Astrocyte (in vitro differentiated cells and primary cell): ENCODE measurements at regions not wholly inside any gene's neighbourhood (a gene's known extent, or its start where the extent isn't known, plus 50 kb on each side); places are given as distances from the start of the nearest gene placed in this dataset.

Experiments used
- DNase-seq: peaks from one replicate; pipeline ENCODE4 v3.0.0-alpha.2; 2010; ENCODE audit warnings: low read depth
- FAIRE-seq: peaks from 2 replicates; lab custom pipeline; 2011; peaks lifted over from hg19 to GRCh38; lab: Jason Lieb, UNC
- H2AFZ ChIP-seq: 2 replicates; pipeline ENCODE4 v1.6.0; 2012; ENCODE audit warnings: low read depth, low read length, inconsistent platforms
- H3K27ac ChIP-seq: 2 replicates; pipeline ENCODE4 v1.5.1; 2011; ENCODE audit warnings: low read depth, low read length, inconsistent platforms
- H3K27me3 ChIP-seq: 2 replicates; pipeline ENCODE4 v1.6.0; 2011; ENCODE audit warnings: low read length, inconsistent platforms; ENCODE audit not compliant: insufficient read depth
- H3K36me3 ChIP-seq: 2 replicates; pipeline ENCODE4 v1.5.1; 2011; ENCODE audit warnings: low read length, inconsistent platforms; ENCODE audit not compliant: insufficient read depth
- H3K4me1 ChIP-seq: 2 replicates; pipeline ENCODE4 v1.5.1; 2011; ENCODE audit warnings: low read length, inconsistent platforms; ENCODE audit not compliant: insufficient read depth
- H3K4me2 ChIP-seq: 2 replicates; pipeline ENCODE4 v1.6.0; 2012; ENCODE audit warnings: low read length, inconsistent platforms
- H3K4me3 ChIP-seq: 2 replicates; pipeline ENCODE4 v1.5.1; 2011; ENCODE audit warnings: low read depth, mild to moderate bottlenecking, low read length, inconsistent platforms; ENCODE audit not compliant: insufficient read depth
- H3K79me2 ChIP-seq: 2 replicates; pipeline ENCODE4 v1.6.0; 2012; ENCODE audit warnings: mild to moderate bottlenecking, low read length, inconsistent platforms; ENCODE audit not compliant: insufficient read depth
- H3K9ac ChIP-seq: 2 replicates; pipeline ENCODE4 v1.6.0; 2012; ENCODE audit warnings: mild to moderate bottlenecking, low read length, inconsistent platforms
- H3K9me3 ChIP-seq: 2 replicates; pipeline ENCODE4 v1.5.1; 2012; ENCODE audit warnings: low read depth, mild to moderate bottlenecking, low read length, inconsistent platforms; ENCODE audit not compliant: insufficient read depth
- H4K20me1 ChIP-seq: 2 replicates; pipeline ENCODE4 v1.6.0; 2012; ENCODE audit warnings: low read length, inconsistent platforms; ENCODE audit not compliant: insufficient read depth
- H3K27ac Mint-ChIP-seq: one replicate; pipeline ENCODE4 v1.8.0; 2021; ENCODE audit warnings: mild to moderate bottlenecking, mixed read lengths; ENCODE audit not compliant: unreplicated experiment
- H3K27me3 Mint-ChIP-seq: one replicate; pipeline ENCODE4 v1.8.0; 2021; ENCODE audit warnings: low read depth, mixed read lengths; ENCODE audit not compliant: unreplicated experiment
- H3K36me3 Mint-ChIP-seq: one replicate; pipeline ENCODE4 v1.8.0; 2021; ENCODE audit warnings: low read depth, mixed read lengths; ENCODE audit not compliant: unreplicated experiment
- H3K4me1 Mint-ChIP-seq: one replicate; pipeline ENCODE4 v1.8.0; 2021; ENCODE audit warnings: low read depth, mixed read lengths; ENCODE audit not compliant: unreplicated experiment
- H3K4me3 Mint-ChIP-seq: one replicate; pipeline ENCODE4 v1.8.0; 2021; ENCODE audit warnings: mild to moderate bottlenecking, moderate library complexity, mixed read lengths; ENCODE audit not compliant: unreplicated experiment
- H3K9me3 Mint-ChIP-seq: one replicate; pipeline ENCODE4 v1.8.0; 2021; ENCODE audit warnings: mild to moderate bottlenecking, mixed read lengths; ENCODE audit not compliant: unreplicated experiment
- EZH2 ChIP-seq: IDR thresholded peaks from 2 replicates; pipeline ENCODE4 v1.6.1; 2012; ENCODE audit warnings: mild to moderate bottlenecking, low read length, inconsistent platforms; ENCODE audit not compliant: insufficient read depth
- TF ChIP-seq, protein P1 (sequence below): IDR thresholded peaks from 2 replicates; pipeline ENCODE4 v1.5.1; 2011; ENCODE audit warnings: low read depth, mild to moderate bottlenecking, inconsistent platforms, low read length, moderate library complexity; ENCODE audit not compliant: insufficient read depth

- Mint-ChIP-seq H3K27me3 (no peaks in the 10 kb centered on the region), H3K4me1 (peaks cover 23% of the 10 kb centered on the region), H3K9me3 (peaks cover 2% of the 10 kb centered on the region), H3K4me3 (no peak overlapping the region), H3K27ac (no peak overlapping the region), H3K36me3 (peaks cover 2% of the 10 kb centered on the region)
- DNase-seq (no peak), FAIRE-seq (no peak)
- Histone ChIP-seq H3K27me3 (no peaks in the 10 kb centered on the region), H2AFZ (no peak overlapping the region), H3K4me1 (peaks cover 31% of the 10 kb centered on the region), H3K79me2 (no peaks in the 10 kb centered on the region), H4K20me1 (no peaks in the 10 kb centered on the region), H3K36me3 (no peaks in the 10 kb centered on the region), H3K4me3 (no peak overlapping the region), H3K4me2 (no peak overlapping the region), H3K9me3 (no peaks in the 10 kb centered on the region), H3K9ac (no peak overlapping the region), H3K27ac (peak overlapping the region; percentile 15)
- TF ChIP-seq EZH2 = no peak
- TF ChIP-seq, protein P1, sequence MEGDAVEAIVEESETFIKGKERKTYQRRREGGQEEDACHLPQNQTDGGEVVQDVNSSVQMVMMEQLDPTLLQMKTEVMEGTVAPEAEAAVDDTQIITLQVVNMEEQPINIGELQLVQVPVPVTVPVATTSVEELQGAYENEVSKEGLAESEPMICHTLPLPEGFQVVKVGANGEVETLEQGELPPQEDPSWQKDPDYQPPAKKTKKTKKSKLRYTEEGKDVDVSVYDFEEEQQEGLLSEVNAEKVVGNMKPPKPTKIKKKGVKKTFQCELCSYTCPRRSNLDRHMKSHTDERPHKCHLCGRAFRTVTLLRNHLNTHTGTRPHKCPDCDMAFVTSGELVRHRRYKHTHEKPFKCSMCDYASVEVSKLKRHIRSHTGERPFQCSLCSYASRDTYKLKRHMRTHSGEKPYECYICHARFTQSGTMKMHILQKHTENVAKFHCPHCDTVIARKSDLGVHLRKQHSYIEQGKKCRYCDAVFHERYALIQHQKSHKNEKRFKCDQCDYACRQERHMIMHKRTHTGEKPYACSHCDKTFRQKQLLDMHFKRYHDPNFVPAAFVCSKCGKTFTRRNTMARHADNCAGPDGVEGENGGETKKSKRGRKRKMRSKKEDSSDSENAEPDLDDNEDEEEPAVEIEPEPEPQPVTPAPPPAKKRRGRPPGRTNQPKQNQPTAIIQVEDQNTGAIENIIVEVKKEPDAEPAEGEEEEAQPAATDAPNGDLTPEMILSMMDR = no peak
These were observed 165.2 kb downstream of the MREG start for GRCh38 chr2:215848146-215848545.

- no peak overlapping the region for H3K27ac Mint-ChIP-seq
- no peak for FAIRE-seq
These were observed 165.6 kb downstream of the MREG start for GRCh38 chr2:215847718-215848117.

DNA sequence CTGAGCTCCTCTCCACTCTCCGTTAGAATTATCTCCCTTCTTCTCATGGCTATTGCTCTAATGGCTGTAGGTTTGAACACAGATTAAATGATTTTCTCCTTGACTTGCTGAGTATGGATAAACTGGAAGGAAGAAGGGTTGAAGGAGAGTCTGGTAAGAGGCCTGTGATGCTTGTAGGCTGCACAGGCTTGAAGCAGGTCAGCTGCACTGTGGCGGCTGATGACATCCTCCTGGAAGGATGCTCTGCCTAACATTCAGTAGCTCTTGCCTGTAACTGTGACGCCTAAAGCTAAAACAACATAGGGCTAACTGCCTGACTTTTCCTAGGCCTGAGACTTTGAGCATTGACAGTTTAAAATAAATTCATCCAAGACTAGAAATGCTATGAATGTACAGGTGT, 166.3 kb downstream of the MREG start:
- H3K4me3 Mint-ChIP-seq = no peak overlapping the region
- Histone ChIP-seq H3K9me3 (no peaks in the 10 kb centered on the region), H3K4me2 (no peak overlapping the region), H3K9ac (no peak overlapping the region), H3K27me3 (no peaks in the 10 kb centered on the region), H3K4me1 (peaks cover 35% of the 10 kb centered on the region), H2AFZ (no peak overlapping the region), H3K36me3 (no peaks in the 10 kb centered on the region), H3K79me2 (no peaks in the 10 kb centered on the region), H3K27ac (no peak overlapping the region), H3K4me3 (no peak overlapping the region), H4K20me1 (no peaks in the 10 kb centered on the region)
- no peaks in the 10 kb centered on the region for H3K9me3 Mint-ChIP-seq
- no peak for TF ChIP-seq EZH2
- TF ChIP-seq, protein P1 = no peak
- H3K27ac Mint-ChIP-seq = no peak overlapping the region
- no peak for DNase-seq
- peaks cover 23% of the 10 kb centered on the region for H3K4me1 Mint-ChIP-seq
- H3K27me3 Mint-ChIP-seq = no peaks in the 10 kb centered on the region
- no peak for FAIRE-seq
- H3K36me3 Mint-ChIP-seq = peaks cover 2% of the 10 kb centered on the region

More at GRCh38 chr2:215847718-215848117, 165.6 kb downstream of the MREG start:
- Histone ChIP-seq H3K9me3 (no peaks in the 10 kb centered on the region), H3K9ac (no peak overlapping the region), H3K4me2 (no peak overlapping the region), H3K4me3 (no peak overlapping the region), H3K36me3 (no peaks in the 10 kb centered on the region), H3K4me1 (peaks cover 35% of the 10 kb centered on the region), H4K20me1 (no peaks in the 10 kb centered on the region), H2AFZ (peak overlapping the region; percentile 23), H3K79me2 (no peaks in the 10 kb centered on the region), H3K27ac (no peak overlapping the region), H3K27me3 (no peaks in the 10 kb centered on the region)
- H3K36me3 Mint-ChIP-seq = peaks cover 2% of the 10 kb centered on the region
- H3K4me3 Mint-ChIP-seq = no peak overlapping the region
- H3K9me3 Mint-ChIP-seq = no peaks in the 10 kb centered on the region
- no peaks in the 10 kb centered on the region for H3K27me3 Mint-ChIP-seq
- TF ChIP-seq, protein P1 = no peak
- no peak for TF ChIP-seq EZH2
- no peak for DNase-seq
- peaks cover 23% of the 10 kb centered on the region for H3K4me1 Mint-ChIP-seq
